ENCODE measurements at regions not wholly inside any gene's neighbourhood (a gene's known extent, or its start where the extent isn't known, plus 50 kb on each side); places are given as distances from the start of the nearest gene placed in this dataset.

- no peak overlapping the region for H3K4me3 ChIP-seq
- peaks cover 0 to 51% (median 12%) of the 10 kb centered on the region in 3 donors for H3K27me3 ChIP-seq
- 37 to 57% (median 42%) methylated on average over 22 to 23 of the region's 23 CpGs for WGBS, 5 donors
- peaks cover 8 to 52% (median 34%) of the 10 kb centered on the region in 4 donors for H3K9me3 ChIP-seq
- no peak overlapping the region for H3K27ac ChIP-seq
- DNase-seq, result no peak
- H3K4me1 ChIP-seq, result no peaks in the 10 kb centered on the region
- intact Hi-C loops (cut with DNase I; ENCODE audit: low total_unique reads), result no loop called here
- TF ChIP-seq EP300 (IDR thresholded peaks at IDR 0.05) (no peak), POLR2AphosphoS5 (IDR thresholded peaks at IDR 0.05) (no peak), CTCF (IDR thresholded peaks at IDR 0.05) (no peak), POLR2A (IDR thresholded peaks at IDR 0.05) (no peak)
- no peaks in the 10 kb centered on the region for H3K36me3 ChIP-seq
Observed at GRCh38 chr4:8709729-8710360, 117.3 kb downstream of the CPZ start.

GRCh38 chr4:8709050-8709728, 116.6 kb downstream of the CPZ start:
- intact Hi-C loops (cut with DNase I; ENCODE audit: low total_unique reads), result no loop called here
- no peaks in the 10 kb centered on the region for H3K4me1 ChIP-seq
- no peak overlapping the region for H3K4me3 ChIP-seq
- TF ChIP-seq POLR2A (IDR thresholded peaks at IDR 0.05) (no peak), EP300 (IDR thresholded peaks at IDR 0.05) (no peak), POLR2AphosphoS5 (IDR thresholded peaks at IDR 0.05) (no peak), CTCF (IDR thresholded peaks at IDR 0.05) (no peak)
- H3K27me3 ChIP-seq, result peaks cover 0 to 58% (median 15%) of the 10 kb centered on the region in 3 donors
- H3K9me3 ChIP-seq, result peaks cover 8 to 45% (median 30%) of the 10 kb centered on the region in 4 donors
- no peaks in the 10 kb centered on the region for H3K36me3 ChIP-seq
- no peak overlapping the region for H3K27ac ChIP-seq
- DNase-seq, result no peak
- 75 to 85% (median 79%) methylated on average over 14 to 15 of the region's 15 CpGs for WGBS, 5 donors

- peaks cover 0 to 64% (median 15%) of the 10 kb centered on the region in 3 donors for H3K27me3 ChIP-seq
- TF ChIP-seq POLR2A (IDR thresholded peaks at IDR 0.05) (no peak), EP300 (IDR thresholded peaks at IDR 0.05) (no peak), POLR2AphosphoS5 (IDR thresholded peaks at IDR 0.05) (no peak), CTCF (IDR thresholded peaks at IDR 0.05) (no peak)
- no peak overlapping the region for H3K4me3 ChIP-seq
- H3K27ac ChIP-seq, result no peak overlapping the region
- DNase-seq, result no peak
- WGBS, 5 donors, result 73 to 83% (median 79%) methylated on average over 11 to 16 of the region's 16 CpGs
- intact Hi-C loops (cut with DNase I; ENCODE audit: low total_unique reads), result no loop called here
- H3K36me3 ChIP-seq, result no peaks in the 10 kb centered on the region
- peaks cover 8 to 38% (median 23%) of the 10 kb centered on the region in 4 donors for H3K9me3 ChIP-seq
- no peaks in the 10 kb centered on the region for H3K4me1 ChIP-seq
Observed at GRCh38 chr4:8708401-8709021, 115.9 kb downstream of the CPZ start.

GRCh38 chr4:8707045-8707781, 114.6 kb downstream of the CPZ start:
- Histone ChIP-seq H3K4me3 (no peak overlapping the region), H3K4me1 (no peaks in the 10 kb centered on the region), H3K36me3 (no peaks in the 10 kb centered on the region), H3K27ac (no peak overlapping the region), H3K9me3 (peaks cover 3 to 25% (median 11%) of the 10 kb centered on the region in 4 donors), H3K27me3 (peaks cover 0 to 77% (median 15%) of the 10 kb centered on the region in 3 donors)
- DNase-seq, result no peak
- WGBS, 5 donors, result 45 to 62% (median 52%) methylated on average over 9 to 15 of the region's 15 CpGs
- TF ChIP-seq POLR2AphosphoS5 (IDR thresholded peaks at IDR 0.05), result no peak
- no peak for TF ChIP-seq EP300 (IDR thresholded peaks at IDR 0.05)
- TF ChIP-seq POLR2A (IDR thresholded peaks at IDR 0.05), result no peak
- TF ChIP-seq CTCF (IDR thresholded peaks at IDR 0.05), result no peak
- intact Hi-C loops (cut with DNase I; ENCODE audit: low total_unique reads), result no loop called here

Data from stomach (tissue), 8 donors.